ENCODE measurements at regions not wholly inside any gene's neighbourhood (a gene's known extent, or its start where the extent isn't known, plus 50 kb on each side); places are given as distances from the start of the nearest gene placed in this dataset.

DNA sequence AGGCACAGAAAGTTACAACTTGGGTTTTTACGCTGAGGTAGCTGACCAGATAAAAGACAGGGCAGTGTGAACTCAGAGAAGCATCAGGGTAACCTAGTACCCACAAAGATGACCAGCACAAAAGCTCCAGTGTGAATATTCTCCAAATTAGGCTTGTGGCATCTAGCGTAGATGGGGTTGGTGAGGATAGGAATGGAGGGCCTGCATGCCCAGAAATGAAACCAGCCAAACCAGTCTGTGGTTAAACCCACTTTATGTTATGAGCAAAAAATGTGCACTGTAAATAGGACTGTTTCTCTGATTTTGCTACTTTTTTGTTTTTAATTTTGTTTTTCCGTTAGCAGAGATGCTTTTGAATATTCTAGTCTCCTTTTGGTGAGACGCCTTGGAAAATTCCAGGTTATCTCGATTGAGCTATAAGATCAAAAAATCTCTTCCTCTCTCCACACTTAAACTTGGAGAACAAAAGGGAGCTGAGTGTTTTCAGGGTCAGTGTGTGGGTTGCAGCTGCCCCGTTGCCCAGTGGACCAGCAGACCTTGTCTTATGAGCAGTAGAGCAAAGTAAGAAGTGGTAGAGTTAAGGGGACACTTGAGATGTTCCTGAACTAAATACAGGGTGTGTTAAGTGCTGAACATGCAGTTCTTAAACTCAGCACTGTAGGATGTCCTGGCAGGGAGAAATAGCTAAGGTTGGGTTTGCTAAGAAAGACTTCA, 132.9 kb downstream of the C3orf38 start:
- BruUV-seq (replicated peaks), result no TSS peak
- H3K79me2 ChIP-seq (ENCODE audit: low read length), result no peaks in the 10 kb centered on the region
- H2AFZ ChIP-seq (ENCODE audit: low read length), result no peak overlapping the region
- peaks cover 62% of the 10 kb centered on the region for H3K27me3 ChIP-seq (ENCODE audit: low read length)
- peak; percentile 18 for ATAC-seq
- H4K20me1 ChIP-seq (ENCODE audit: low read length), result no peaks in the 10 kb centered on the region
- no peak overlapping the region for H3K4me2 ChIP-seq (ENCODE audit: low read length)
- CTCF ChIA-PET, result no interaction called here
- POLR2A ChIA-PET (ENCODE audit: unreplicated experiment), result no interaction called here
- no peaks in the 10 kb centered on the region for H3K4me1 ChIP-seq (ENCODE audit: insufficient read depth, low read length)
- TF ChIP-seq EZH2 (IDR thresholded peaks at IDR 0.05; ENCODE audit: low read length, unreplicated experiment), result no peak
- no peak for TF ChIP-seq EZH2phosphoT487 (IDR thresholded peaks at IDR 0.05; ENCODE audit: borderline replicate concordance, low read length)
- TF ChIP-seq, protein P1, sequence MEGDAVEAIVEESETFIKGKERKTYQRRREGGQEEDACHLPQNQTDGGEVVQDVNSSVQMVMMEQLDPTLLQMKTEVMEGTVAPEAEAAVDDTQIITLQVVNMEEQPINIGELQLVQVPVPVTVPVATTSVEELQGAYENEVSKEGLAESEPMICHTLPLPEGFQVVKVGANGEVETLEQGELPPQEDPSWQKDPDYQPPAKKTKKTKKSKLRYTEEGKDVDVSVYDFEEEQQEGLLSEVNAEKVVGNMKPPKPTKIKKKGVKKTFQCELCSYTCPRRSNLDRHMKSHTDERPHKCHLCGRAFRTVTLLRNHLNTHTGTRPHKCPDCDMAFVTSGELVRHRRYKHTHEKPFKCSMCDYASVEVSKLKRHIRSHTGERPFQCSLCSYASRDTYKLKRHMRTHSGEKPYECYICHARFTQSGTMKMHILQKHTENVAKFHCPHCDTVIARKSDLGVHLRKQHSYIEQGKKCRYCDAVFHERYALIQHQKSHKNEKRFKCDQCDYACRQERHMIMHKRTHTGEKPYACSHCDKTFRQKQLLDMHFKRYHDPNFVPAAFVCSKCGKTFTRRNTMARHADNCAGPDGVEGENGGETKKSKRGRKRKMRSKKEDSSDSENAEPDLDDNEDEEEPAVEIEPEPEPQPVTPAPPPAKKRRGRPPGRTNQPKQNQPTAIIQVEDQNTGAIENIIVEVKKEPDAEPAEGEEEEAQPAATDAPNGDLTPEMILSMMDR (conservative IDR thresholded peaks at IDR 0.05; ENCODE audit: low read depth, low read length), result no peak
- DNase-seq, result no peak
- no peak overlapping the region for H3K27ac ChIP-seq (ENCODE audit: low read length)
- H3F3A ChIP-seq (ENCODE audit: low read length, unreplicated experiment), result no peaks in the 10 kb centered on the region
- H3K36me3 ChIP-seq (ENCODE audit: low read depth, low read length), result no peaks in the 10 kb centered on the region
- no peak overlapping the region for H3K9ac ChIP-seq (ENCODE audit: low read length)
- H3K9me2 ChIP-seq (replicated peaks; ENCODE audit: low read length), result no peaks in the 10 kb centered on the region
- no peak overlapping the region for H3K4me3 ChIP-seq (ENCODE audit: low read length)
- intact Hi-C loops (cut with micrococcal nuclease), result no loop called here
- H3K9me3 ChIP-seq (ENCODE audit: low read length), result no peaks in the 10 kb centered on the region

DNA sequence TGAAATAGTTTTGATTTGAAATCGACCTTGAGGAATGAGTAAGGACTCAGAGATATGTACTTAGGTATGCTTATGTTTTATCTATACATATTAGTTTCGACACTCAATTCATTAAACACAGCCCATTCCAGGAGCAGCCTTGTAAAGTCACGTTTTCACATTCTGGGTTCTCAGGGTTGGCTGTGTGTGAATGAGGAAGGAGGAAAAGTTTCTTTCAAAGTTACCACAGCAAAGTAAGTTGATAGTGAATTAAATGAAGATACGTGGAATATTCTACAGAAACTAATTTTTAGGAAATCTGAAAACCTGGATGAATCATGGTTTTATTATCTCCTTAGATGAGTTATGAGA, 133.5 kb downstream of the C3orf38 start:
- Histone ChIP-seq H3K9me2 (replicated peaks; ENCODE audit: low read length) (no peaks in the 10 kb centered on the region), H3K27me3 (ENCODE audit: low read length) (peaks cover 62% of the 10 kb centered on the region), H4K20me1 (ENCODE audit: low read length) (no peaks in the 10 kb centered on the region), H3K79me2 (ENCODE audit: low read length) (no peaks in the 10 kb centered on the region), H2AFZ (ENCODE audit: low read length) (no peak overlapping the region), H3K27ac (ENCODE audit: low read length) (no peak overlapping the region), H3K9ac (ENCODE audit: low read length) (no peak overlapping the region), H3K4me2 (ENCODE audit: low read length) (no peak overlapping the region), H3K9me3 (ENCODE audit: low read length) (no peaks in the 10 kb centered on the region), H3K36me3 (ENCODE audit: low read depth, low read length) (no peaks in the 10 kb centered on the region), H3K4me1 (ENCODE audit: insufficient read depth, low read length) (no peaks in the 10 kb centered on the region), H3K4me3 (ENCODE audit: low read length) (no peak overlapping the region), H3F3A (ENCODE audit: low read length, unreplicated experiment) (no peaks in the 10 kb centered on the region)
- ChIA-PET POLR2A (ENCODE audit: unreplicated experiment) (no interaction called here), CTCF (no interaction called here)
- intact Hi-C loops (cut with micrococcal nuclease), result no loop called here
- ATAC-seq (no peak), DNase-seq (no peak)
- BruUV-seq (replicated peaks), result no TSS peak
- TF ChIP-seq EZH2 (IDR thresholded peaks at IDR 0.05; ENCODE audit: low read length, unreplicated experiment), result no peak
- TF ChIP-seq, protein P1 (conservative IDR thresholded peaks at IDR 0.05; ENCODE audit: low read depth, low read length), result no peak
- TF ChIP-seq EZH2phosphoT487 (IDR thresholded peaks at IDR 0.05; ENCODE audit: borderline replicate concordance, low read length), result no peak

DNA sequence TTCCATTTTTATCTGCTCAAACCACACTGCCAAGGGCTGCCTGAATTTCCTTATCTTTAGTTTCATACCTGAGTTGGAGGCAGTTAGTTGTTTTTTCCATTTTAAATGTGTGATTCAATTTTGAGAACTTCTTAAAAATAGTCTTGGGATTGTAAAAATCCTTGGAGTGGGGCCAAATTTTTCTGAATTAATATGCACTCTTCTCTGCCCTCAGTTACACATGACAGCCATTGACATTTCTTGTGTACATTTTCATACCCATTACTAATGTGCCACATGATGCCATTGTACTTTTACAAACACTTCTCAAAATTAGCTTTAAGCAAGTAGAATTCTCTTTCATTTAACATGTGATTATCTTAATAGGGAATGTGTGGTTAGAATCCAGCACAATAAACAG, 141.7 kb downstream of the C3orf38 start:
- Histone ChIP-seq H3K9me3 (ENCODE audit: low read length) (no peaks in the 10 kb centered on the region), H3K79me2 (ENCODE audit: low read length) (no peaks in the 10 kb centered on the region), H3K9ac (ENCODE audit: low read length) (no peak overlapping the region), H3K27ac (ENCODE audit: low read length) (no peak overlapping the region), H2AFZ (ENCODE audit: low read length) (no peak overlapping the region), H3K9me2 (replicated peaks; ENCODE audit: low read length) (no peaks in the 10 kb centered on the region), H3K4me1 (ENCODE audit: insufficient read depth, low read length) (no peaks in the 10 kb centered on the region), H3K27me3 (ENCODE audit: low read length) (peaks cover 34% of the 10 kb centered on the region), H3K4me2 (ENCODE audit: low read length) (no peak overlapping the region), H3K4me3 (ENCODE audit: low read length) (no peak overlapping the region), H3K36me3 (ENCODE audit: low read depth, low read length) (no peaks in the 10 kb centered on the region), H4K20me1 (ENCODE audit: low read length) (no peaks in the 10 kb centered on the region), H3F3A (ENCODE audit: low read length, unreplicated experiment) (no peaks in the 10 kb centered on the region)
- CTCF ChIA-PET, result no interaction called here
- TF ChIP-seq EZH2phosphoT487 (IDR thresholded peaks at IDR 0.05; ENCODE audit: borderline replicate concordance, low read length) (no peak), EZH2 (IDR thresholded peaks at IDR 0.05; ENCODE audit: low read length, unreplicated experiment) (no peak)
- TF ChIP-seq, protein P1 (conservative IDR thresholded peaks at IDR 0.05; ENCODE audit: low read depth, low read length), result no peak
- no TSS peak for BruUV-seq (replicated peaks)
- ATAC-seq (no peak), DNase-seq (no peak)
- POLR2A ChIA-PET (ENCODE audit: unreplicated experiment), result no interaction called here
- intact Hi-C loops (cut with micrococcal nuclease), result no loop called here

All from PC-3 (cell line).